ENCODE measurements at regions not wholly inside any gene's neighbourhood (a gene's known extent, or its start where the extent isn't known, plus 50 kb on each side); places are given as distances from the start of the nearest gene placed in this dataset.

DNA sequence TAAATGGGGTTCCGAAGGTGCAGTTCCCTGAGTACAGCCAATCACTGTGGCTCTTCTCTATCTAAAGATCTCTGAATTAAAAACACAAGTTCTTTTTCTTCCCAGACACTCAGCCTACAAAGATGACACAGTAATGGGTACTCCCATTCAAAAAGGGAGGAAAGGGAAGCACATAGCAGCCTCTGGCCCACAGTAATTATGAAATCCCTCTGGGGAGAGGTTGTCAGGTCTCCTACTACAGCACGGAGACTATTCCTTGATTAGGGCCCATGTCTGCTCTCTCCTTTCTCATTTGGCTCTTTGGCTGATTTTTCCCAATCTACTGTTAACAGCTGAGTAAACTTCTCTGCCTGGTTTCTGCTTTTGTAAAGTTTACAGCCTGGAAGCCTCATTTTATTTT, 62.0 kb upstream of the RANBP3L start:
- intact Hi-C loops (cut with micrococcal nuclease) (no loop called here), dilution Hi-C loops (cut with HindIII; ENCODE audit: low sequenced_read_pairs, unreplicated experiment) (no loop called here), in situ Hi-C loops (cut with MboI; ENCODE audit: low sequenced_read_pairs) (no loop called here)
- H4K5ac ChIP-seq (ENCODE audit: low read depth, low read length) = no peak overlapping the region
- no peaks in the 10 kb centered on the region for H3K9me3 ChIP-seq (ENCODE audit: control insufficient read depth, insufficient read depth, low read length)
- no peak overlapping the region for H4K91ac ChIP-seq (ENCODE audit: insufficient read depth, low read depth, low read length)
- no TSS peak for BruUV-seq (replicated peaks)
- ChIA-PET POLR2A (ENCODE audit: unreplicated experiment) (no interaction called here), CTCF (no interaction called here)
- no peak overlapping the region for H2AK5ac ChIP-seq (ENCODE audit: low read depth, low read length)
- ATAC-seq (ENCODE audit: low read depth) (no peak), DNase-seq (no peak)
- no peak overlapping the region for H2BK20ac ChIP-seq (ENCODE audit: low read depth, low read length)
- TF ChIP-seq CEBPB (IDR thresholded peaks at IDR 0.05; ENCODE audit: low read depth, low read length) (no peak), CHD1 (IDR thresholded peaks at IDR 0.05; ENCODE audit: low read depth, low read length) (no peak), FOS (IDR thresholded peaks at IDR 0.05; ENCODE audit: low read depth, low read length) (no peak)
- TF ChIP-seq, protein P1, sequence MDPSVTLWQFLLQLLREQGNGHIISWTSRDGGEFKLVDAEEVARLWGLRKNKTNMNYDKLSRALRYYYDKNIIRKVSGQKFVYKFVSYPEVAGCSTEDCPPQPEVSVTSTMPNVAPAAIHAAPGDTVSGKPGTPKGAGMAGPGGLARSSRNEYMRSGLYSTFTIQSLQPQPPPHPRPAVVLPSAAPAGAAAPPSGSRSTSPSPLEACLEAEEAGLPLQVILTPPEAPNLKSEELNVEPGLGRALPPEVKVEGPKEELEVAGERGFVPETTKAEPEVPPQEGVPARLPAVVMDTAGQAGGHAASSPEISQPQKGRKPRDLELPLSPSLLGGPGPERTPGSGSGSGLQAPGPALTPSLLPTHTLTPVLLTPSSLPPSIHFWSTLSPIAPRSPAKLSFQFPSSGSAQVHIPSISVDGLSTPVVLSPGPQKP (IDR thresholded peaks at IDR 0.05; ENCODE audit: borderline replicate concordance, low read depth, low read length) = no peak
- no peak overlapping the region for H3K23ac ChIP-seq (ENCODE audit: low read depth, low read length)
- H3K4me2 ChIP-seq (ENCODE audit: low read depth, low read length) = no peak overlapping the region
- H3K4me3 ChIP-seq (ENCODE audit: insufficient read depth, low read depth, low read length) = no peak overlapping the region
- H3K56ac ChIP-seq (ENCODE audit: extremely low read depth, insufficient read depth, low read length) = no peak overlapping the region
- H2BK5ac ChIP-seq (ENCODE audit: low read depth, low read length, poor library complexity, severe bottlenecking) = no peak overlapping the region
- no peaks in the 10 kb centered on the region; the same call in 1 of the 2 replicates for H3K27me3 ChIP-seq (ENCODE audit: control insufficient read depth, insufficient read depth, low read length)
- H3K4me1 ChIP-seq (ENCODE audit: control insufficient read depth, insufficient read depth, low read length) = no peaks in the 10 kb centered on the region
- H2BK120ac ChIP-seq (ENCODE audit: low read depth, low read length) = no peak overlapping the region
- H2BK15ac ChIP-seq (ENCODE audit: low read depth, low read length) = no peak overlapping the region
- H2AK9ac ChIP-seq (replicated peaks; ENCODE audit: low read depth, low read length, poor library complexity) = no peak overlapping the region
- no peak overlapping the region for H3K14ac ChIP-seq (replicated peaks; ENCODE audit: low read depth, low read length)
- H3K18ac ChIP-seq (ENCODE audit: low read depth, low read length) = no peak overlapping the region
- no peaks in the 10 kb centered on the region for H3K36me3 ChIP-seq (ENCODE audit: control insufficient read depth, insufficient read depth, low read length)
- H3K79me1 ChIP-seq (ENCODE audit: low read depth in 1 of 2, low read length in 2 of 2) = no peaks in the 10 kb centered on the region
- no peaks in the 10 kb centered on the region for H4K20me1 ChIP-seq (ENCODE audit: insufficient read depth, low read length)
- H4K8ac ChIP-seq (ENCODE audit: low read depth in 2 of 2, low read length in 2 of 2) = no peak overlapping the region
- WGBS, 2 experiments (ENCODE audit: extremely low coverage in 2 of 2, insufficient read length in 1 of 2) = no CpG with 5 or more reads among the region's 2 CpGs
- no peak overlapping the region for H3K9ac ChIP-seq (ENCODE audit: low read depth, low read length)
- H3K9me1 ChIP-seq (ENCODE audit: insufficient read depth, low read length) = no peaks in the 10 kb centered on the region; the same call in 1 of the 2 replicates
- H2AFZ ChIP-seq (replicated peaks; ENCODE audit: low read length, poor library complexity) = no peak overlapping the region
- H3K4ac ChIP-seq (ENCODE audit: low read depth, low read length) = no peak overlapping the region
- no peak overlapping the region for H3K27ac ChIP-seq (ENCODE audit: insufficient read depth, low read length)

All from IMR-90 (cell line).